ENCODE measurements at regions not wholly inside any gene's neighbourhood (a gene's known extent, or its start where the extent isn't known, plus 50 kb on each side); places are given as distances from the start of the nearest gene placed in this dataset.
"Not testable (repeated sequence)": the region's sequence is repeated elsewhere in the genome, so short reads cannot be mapped to it uniquely, and the experiment has no call there.

GRCh38 chr2:41031282-41031681 lies 579.4 kb upstream of the SLC8A1 start:
- no peak for TF ChIP-seq POLR2A (IDR thresholded peaks at IDR 0.05)
- TF ChIP-seq CTCF (IDR thresholded peaks at IDR 0.05): no peak
- no peaks in the 10 kb centered on the region for H3K9me3 ChIP-seq
- H3K27ac ChIP-seq: no peak overlapping the region
- no peak for DNase-seq
- H3K27me3 ChIP-seq: no peaks in the 10 kb centered on the region
- no peaks in the 10 kb centered on the region for H3K36me3 ChIP-seq
- no peak overlapping the region for H3K4me3 ChIP-seq
- no peaks in the 10 kb centered on the region for H3K4me1 ChIP-seq
- intact Hi-C loops (cut with DNase I; ENCODE audit: low total_unique reads): no loop called here

GRCh38 chr2:41032715-41033114 lies 580.8 kb upstream of the SLC8A1 start:
- no peaks in the 10 kb centered on the region for H3K36me3 ChIP-seq
- no peak overlapping the region for H3K4me3 ChIP-seq
- intact Hi-C loops (cut with DNase I; ENCODE audit: low total_unique reads): no loop called here
- H3K4me1 ChIP-seq: no peaks in the 10 kb centered on the region
- no peaks in the 10 kb centered on the region for H3K9me3 ChIP-seq
- no peaks in the 10 kb centered on the region for H3K27me3 ChIP-seq
- no peak for TF ChIP-seq CTCF (IDR thresholded peaks at IDR 0.05)
- DNase-seq: no peak
- no peak overlapping the region for H3K27ac ChIP-seq

GRCh38 chr2:41033127-41033526 lies 581.2 kb upstream of the SLC8A1 start:
- no peak for DNase-seq
- H3K27ac ChIP-seq: no peak overlapping the region

GRCh38 chr2:41038408-41038807 lies 586.5 kb upstream of the SLC8A1 start:
- no peak for DNase-seq
- H3K4me1 ChIP-seq: no peaks in the 10 kb centered on the region
- H3K27me3 ChIP-seq: no peaks in the 10 kb centered on the region
- no peak overlapping the region for H3K4me3 ChIP-seq
- no peak for TF ChIP-seq CTCF (IDR thresholded peaks at IDR 0.05)
- TF ChIP-seq POLR2A (IDR thresholded peaks at IDR 0.05): no peak
- intact Hi-C loops (cut with DNase I; ENCODE audit: low total_unique reads): no loop called here
- H3K27ac ChIP-seq: no peak overlapping the region
- H3K36me3 ChIP-seq: no peaks in the 10 kb centered on the region
- H3K9me3 ChIP-seq: no peaks in the 10 kb centered on the region

More at GRCh38 chr2:41033127-41033526, 581.2 kb upstream of the SLC8A1 start:
- intact Hi-C loops (cut with DNase I; ENCODE audit: low total_unique reads): no loop called here
- no peak for TF ChIP-seq CTCF (IDR thresholded peaks at IDR 0.05)
- no peak for TF ChIP-seq POLR2A (IDR thresholded peaks at IDR 0.05)
- Histone ChIP-seq H3K36me3 (no peaks in the 10 kb centered on the region), H3K27me3 (no peaks in the 10 kb centered on the region), H3K4me1 (no peaks in the 10 kb centered on the region), H3K9me3 (no peaks in the 10 kb centered on the region), H3K4me3 (no peak overlapping the region)

GRCh38 chr2:41039750-41040149 lies 587.9 kb upstream of the SLC8A1 start:
- H3K4me1 ChIP-seq; DNase-seq; H3K27me3 ChIP-seq; H3K36me3 ChIP-seq; H3K4me3 ChIP-seq; intact Hi-C loops (cut with DNase I; ENCODE audit: low total_unique reads); H3K27ac ChIP-seq; H3K9me3 ChIP-seq: not testable (repeated sequence)

- Histone ChIP-seq H3K4me3 (no peak overlapping the region), H3K9me3 (no peaks in the 10 kb centered on the region), H3K4me1 (no peaks in the 10 kb centered on the region), H3K36me3 (no peaks in the 10 kb centered on the region), H3K27ac (no peak overlapping the region), H3K27me3 (no peaks in the 10 kb centered on the region)
- no peak for DNase-seq
- intact Hi-C loops (cut with DNase I; ENCODE audit: low total_unique reads): no loop called here
- TF ChIP-seq POLR2A (IDR thresholded peaks at IDR 0.05): no peak
- no peak for TF ChIP-seq CTCF (IDR thresholded peaks at IDR 0.05)
Observed at GRCh38 chr2:41040782-41041520, 589.1 kb upstream of the SLC8A1 start.

Measured in uterus (tissue), 3 donors.